Retinal pigment epithelial cell (primary cell): ENCODE measurements at regions not wholly inside any gene's neighbourhood (a gene's known extent, or its start where the extent isn't known, plus 50 kb on each side); places are given as distances from the start of the nearest gene placed in this dataset.

Source experiments
- DNase-seq: peaks from one replicate; pipeline ENCODE4 v3.0.0-alpha.2; 2010; ENCODE audit warnings: low read depth
- H3K4me3 ChIP-seq: 2 replicates; pipeline ENCODE4 v1.5.1; 2011; ENCODE audit warnings: mild to moderate bottlenecking, low read length, control low read depth, moderate library complexity
- CTCF ChIP-seq: conservative IDR thresholded peaks from 2 replicates; pipeline ENCODE4 v1.5.1; 2011; ENCODE audit warnings: low read depth, low read length, control low read depth, inconsistent platforms

GRCh38 chr12:115716551-115716950 lies 560.9 kb downstream of the MED13L start:
- no peak overlapping the region for H3K4me3 ChIP-seq
- no peak for TF ChIP-seq CTCF
- no peak for DNase-seq

- H3K4me3 ChIP-seq, result no peak overlapping the region
- no peak for TF ChIP-seq CTCF
- no peak for DNase-seq
These were observed 564.8 kb downstream of the MED13L start for GRCh38 chr12:115712676-115713075.

- TF ChIP-seq CTCF, result no peak
- DNase-seq, result no peak
- H3K4me3 ChIP-seq, result no peak overlapping the region
These were observed 567.4 kb downstream of the MED13L start for GRCh38 chr12:115710104-115710564.

GRCh38 chr12:115709540-115710011 lies 567.9 kb downstream of the MED13L start:
- H3K4me3 ChIP-seq, result no peak overlapping the region
- no peak for DNase-seq
- no peak for TF ChIP-seq CTCF

GRCh38 chr12:115708801-115709200 lies 568.7 kb downstream of the MED13L start:
- no peak for DNase-seq
- no peak for TF ChIP-seq CTCF
- H3K4me3 ChIP-seq, result no peak overlapping the region

- DNase-seq, result no peak
- no peak overlapping the region for H3K4me3 ChIP-seq
- TF ChIP-seq CTCF, result no peak
These were observed 576.5 kb downstream of the MED13L start for GRCh38 chr12:115700896-115701465.

GRCh38 chr12:115700081-115700480 lies 577.4 kb downstream of the MED13L start:
- TF ChIP-seq CTCF, result no peak
- no peak for DNase-seq

More at GRCh38 chr12:115700081-115700480, 577.4 kb downstream of the MED13L start:
- H3K4me3 ChIP-seq, result no peak overlapping the region
